ENCODE measurements at regions not wholly inside any gene's neighbourhood (a gene's known extent, or its start where the extent isn't known, plus 50 kb on each side); places are given as distances from the start of the nearest gene placed in this dataset.

DNA sequence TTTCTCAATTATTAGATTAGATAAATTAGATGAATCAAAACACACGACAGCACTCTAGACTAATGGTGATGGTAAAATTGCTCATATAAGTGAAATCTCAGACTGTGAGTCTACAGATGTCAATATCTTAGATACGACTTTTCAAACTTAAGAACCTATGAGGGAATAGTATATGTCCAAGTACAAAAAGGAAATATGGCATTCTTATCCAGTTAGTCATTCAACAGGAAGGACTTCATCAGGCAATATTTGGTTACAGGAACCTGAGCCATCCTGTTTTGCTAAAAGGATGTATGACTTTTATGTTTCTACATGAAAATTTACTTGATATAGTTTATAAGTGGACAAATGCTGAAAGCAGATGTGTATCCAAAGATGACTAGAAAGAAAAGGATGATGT lies 107.0 kb downstream of the CT47B1 start:
- no peak for ATAC-seq (ENCODE audit: low FRiP score in 2 of 2)
- Histone ChIP-seq H3K9me3 (no peaks in the 10 kb centered on the region), H3K27me3 (no peaks in the 10 kb centered on the region), H3K4me1 (no peaks in the 10 kb centered on the region), H3K36me3 (no peaks in the 10 kb centered on the region), H3K27ac (no peak overlapping the region), H3K4me3 (no peak overlapping the region)
- 68 to 69% methylated on average over 2 of the region's 2 CpGs for WGBS, 2 donors
- DNase-seq: no peak
- TF ChIP-seq EP300 (IDR thresholded peaks at IDR 0.05) (no peak), POLR2A (IDR thresholded peaks at IDR 0.05) (no peak), POLR2AphosphoS5 (IDR thresholded peaks at IDR 0.05) (no peak)
- TF ChIP-seq, protein P1, sequence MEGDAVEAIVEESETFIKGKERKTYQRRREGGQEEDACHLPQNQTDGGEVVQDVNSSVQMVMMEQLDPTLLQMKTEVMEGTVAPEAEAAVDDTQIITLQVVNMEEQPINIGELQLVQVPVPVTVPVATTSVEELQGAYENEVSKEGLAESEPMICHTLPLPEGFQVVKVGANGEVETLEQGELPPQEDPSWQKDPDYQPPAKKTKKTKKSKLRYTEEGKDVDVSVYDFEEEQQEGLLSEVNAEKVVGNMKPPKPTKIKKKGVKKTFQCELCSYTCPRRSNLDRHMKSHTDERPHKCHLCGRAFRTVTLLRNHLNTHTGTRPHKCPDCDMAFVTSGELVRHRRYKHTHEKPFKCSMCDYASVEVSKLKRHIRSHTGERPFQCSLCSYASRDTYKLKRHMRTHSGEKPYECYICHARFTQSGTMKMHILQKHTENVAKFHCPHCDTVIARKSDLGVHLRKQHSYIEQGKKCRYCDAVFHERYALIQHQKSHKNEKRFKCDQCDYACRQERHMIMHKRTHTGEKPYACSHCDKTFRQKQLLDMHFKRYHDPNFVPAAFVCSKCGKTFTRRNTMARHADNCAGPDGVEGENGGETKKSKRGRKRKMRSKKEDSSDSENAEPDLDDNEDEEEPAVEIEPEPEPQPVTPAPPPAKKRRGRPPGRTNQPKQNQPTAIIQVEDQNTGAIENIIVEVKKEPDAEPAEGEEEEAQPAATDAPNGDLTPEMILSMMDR (IDR thresholded peaks at IDR 0.05): no peak

DNA sequence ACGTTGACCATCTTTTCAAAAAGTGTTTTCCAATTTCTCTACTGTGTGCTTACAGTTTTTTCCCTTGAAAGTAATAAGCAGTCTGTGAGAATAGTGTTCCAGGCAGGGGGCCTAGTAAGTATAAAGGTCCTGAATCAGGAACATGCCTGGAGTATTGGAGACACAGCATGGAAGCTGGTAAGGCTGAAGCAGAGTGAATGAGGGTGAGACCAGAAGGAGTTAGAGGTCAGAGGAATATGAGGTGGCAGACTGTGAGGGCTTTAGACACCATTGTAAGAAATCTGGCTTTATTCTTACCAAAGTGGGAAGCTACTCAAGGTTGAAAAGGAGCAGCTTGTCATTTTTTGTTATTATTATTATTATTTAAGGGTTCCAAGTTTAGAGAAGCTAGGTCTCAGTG lies 107.4 kb downstream of the CT47B1 start:
- TF ChIP-seq, protein P1 (IDR thresholded peaks at IDR 0.05): no peak
- TF ChIP-seq POLR2AphosphoS5 (IDR thresholded peaks at IDR 0.05) (no peak), POLR2A (IDR thresholded peaks at IDR 0.05) (no peak), EP300 (IDR thresholded peaks at IDR 0.05) (no peak)
- H3K36me3 ChIP-seq: no peaks in the 10 kb centered on the region
- no peaks in the 10 kb centered on the region for H3K4me1 ChIP-seq
- no peaks in the 10 kb centered on the region for H3K9me3 ChIP-seq
- 61 to 100% methylated on average over 1 of the region's 1 CpG for WGBS, 2 donors
- no peak overlapping the region for H3K27ac ChIP-seq
- ATAC-seq (ENCODE audit: low FRiP score in 2 of 2): no peak
- no peak for DNase-seq
- H3K4me3 ChIP-seq: no peak overlapping the region
- H3K27me3 ChIP-seq: no peaks in the 10 kb centered on the region

DNA sequence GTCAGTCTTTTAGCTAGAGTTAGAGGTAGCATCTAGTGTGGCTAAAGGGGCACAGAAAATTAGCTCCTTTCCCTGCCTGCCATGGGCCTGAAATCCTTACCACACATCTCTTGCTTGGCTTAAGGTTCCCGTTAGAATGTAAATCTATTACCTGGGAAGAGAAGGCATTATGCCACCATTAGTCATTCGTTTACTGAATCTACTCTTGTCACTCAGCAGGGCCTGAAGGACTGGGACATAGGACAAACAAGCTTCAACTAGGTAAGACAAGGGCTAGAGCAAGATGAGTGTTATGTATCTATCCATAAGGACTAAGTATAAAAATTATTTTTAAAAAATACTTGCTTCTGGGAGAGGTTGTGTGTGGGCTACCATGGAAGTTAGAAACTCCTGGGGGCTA lies 112.4 kb downstream of the CT47B1 start:
- H3K9me3 ChIP-seq: no peaks in the 10 kb centered on the region
- no peak for TF ChIP-seq POLR2A (IDR thresholded peaks at IDR 0.05)
- TF ChIP-seq EP300 (IDR thresholded peaks at IDR 0.05): no peak
- no peak for TF ChIP-seq POLR2AphosphoS5 (IDR thresholded peaks at IDR 0.05)
- no peaks in the 10 kb centered on the region for H3K36me3 ChIP-seq
- H3K27ac ChIP-seq: no peak overlapping the region
- no peak overlapping the region for H3K4me3 ChIP-seq
- H3K27me3 ChIP-seq: no peaks in the 10 kb centered on the region
- H3K4me1 ChIP-seq: no peaks in the 10 kb centered on the region
- no peak for DNase-seq
- WGBS, 2 donors: 62 to 75% methylated on average over 2 of the region's 2 CpGs
- ATAC-seq (ENCODE audit: low FRiP score in 2 of 2): no peak

- DNase-seq: no peak
- ATAC-seq (ENCODE audit: low FRiP score in 2 of 2): peak in 1 of 2 donors; percentile 66
- 69 to 78% methylated on average over 2 to 4 of the region's 4 CpGs for WGBS, 2 donors
Measured at GRCh38 chrX:120761810-120762209, 113.9 kb downstream of the CT47B1 start.

DNA sequence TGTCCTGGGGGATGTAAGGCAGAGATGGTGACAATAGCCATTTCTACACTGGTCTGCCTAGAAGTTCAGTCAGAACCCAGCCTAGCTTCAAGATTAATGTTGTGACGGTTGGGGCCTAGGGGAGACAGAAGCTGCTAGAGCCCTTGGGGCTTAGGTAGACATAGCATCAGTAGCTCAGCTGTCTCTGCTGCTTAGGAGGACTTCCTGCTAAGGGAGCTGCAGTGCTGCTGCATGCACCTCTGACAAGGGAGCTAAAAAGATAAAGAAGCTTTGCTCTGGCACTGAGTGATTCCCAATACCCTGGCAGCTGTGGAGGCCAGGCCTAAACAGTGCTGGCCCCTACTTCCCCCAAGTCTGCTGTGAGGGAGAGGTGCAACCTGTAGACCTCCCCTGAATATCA lies 116.0 kb downstream of the CT47B1 start:
- no peak overlapping the region for H3K27ac ChIP-seq
- DNase-seq: no peak
- TF ChIP-seq POLR2AphosphoS5 (IDR thresholded peaks at IDR 0.05) (no peak), EP300 (IDR thresholded peaks at IDR 0.05) (no peak), POLR2A (IDR thresholded peaks at IDR 0.05) (no peak)
- TF ChIP-seq, protein P1 (IDR thresholded peaks at IDR 0.05): no peak
- WGBS, 2 donors: 81% methylated on average over 1 of the region's 1 CpG; no CpG with 5 or more reads in 1 of the 2 donors
- no peak overlapping the region for H3K4me3 ChIP-seq
- H3K9me3 ChIP-seq: no peaks in the 10 kb centered on the region
- no peaks in the 10 kb centered on the region for H3K27me3 ChIP-seq
- H3K36me3 ChIP-seq: no peaks in the 10 kb centered on the region
- no peak for ATAC-seq (ENCODE audit: low FRiP score in 2 of 2)
- no peaks in the 10 kb centered on the region for H3K4me1 ChIP-seq

More at GRCh38 chrX:120761810-120762209, 113.9 kb downstream of the CT47B1 start:
- H3K4me3 ChIP-seq: no peak overlapping the region
- H3K27ac ChIP-seq: no peak overlapping the region
- TF ChIP-seq POLR2A (IDR thresholded peaks at IDR 0.05) (no peak), POLR2AphosphoS5 (IDR thresholded peaks at IDR 0.05) (no peak), EP300 (IDR thresholded peaks at IDR 0.05) (no peak)
- TF ChIP-seq, protein P1 (IDR thresholded peaks at IDR 0.05): no peak
- no peaks in the 10 kb centered on the region for H3K9me3 ChIP-seq
- H3K27me3 ChIP-seq: no peaks in the 10 kb centered on the region
- H3K36me3 ChIP-seq: no peaks in the 10 kb centered on the region
- H3K4me1 ChIP-seq: no peaks in the 10 kb centered on the region

Data from upper lobe of left lung (tissue), 6 donors.